Astrocyte (in vitro differentiated cells and primary cell): ENCODE measurements at regions not wholly inside any gene's neighbourhood (a gene's known extent, or its start where the extent isn't known, plus 50 kb on each side); places are given as distances from the start of the nearest gene placed in this dataset.

ENCODE experiments used
- DNase-seq: peaks from one replicate; pipeline ENCODE4 v3.0.0-alpha.2; 2010; ENCODE audit warnings: low read depth
- FAIRE-seq: peaks from 2 replicates; lab custom pipeline; 2011; peaks lifted over from hg19 to GRCh38; lab: Jason Lieb, UNC
- H2AFZ ChIP-seq: 2 replicates; pipeline ENCODE4 v1.6.0; 2012; ENCODE audit warnings: low read depth, low read length, inconsistent platforms
- H3K27ac ChIP-seq: 2 replicates; pipeline ENCODE4 v1.5.1; 2011; ENCODE audit warnings: low read depth, low read length, inconsistent platforms
- H3K27me3 ChIP-seq: 2 replicates; pipeline ENCODE4 v1.6.0; 2011; ENCODE audit warnings: low read length, inconsistent platforms; ENCODE audit not compliant: insufficient read depth
- H3K36me3 ChIP-seq: 2 replicates; pipeline ENCODE4 v1.5.1; 2011; ENCODE audit warnings: low read length, inconsistent platforms; ENCODE audit not compliant: insufficient read depth
- H3K4me1 ChIP-seq: 2 replicates; pipeline ENCODE4 v1.5.1; 2011; ENCODE audit warnings: low read length, inconsistent platforms; ENCODE audit not compliant: insufficient read depth
- H3K4me2 ChIP-seq: 2 replicates; pipeline ENCODE4 v1.6.0; 2012; ENCODE audit warnings: low read length, inconsistent platforms
- H3K4me3 ChIP-seq: 2 replicates; pipeline ENCODE4 v1.5.1; 2011; ENCODE audit warnings: low read depth, mild to moderate bottlenecking, low read length, inconsistent platforms; ENCODE audit not compliant: insufficient read depth
- H3K79me2 ChIP-seq: 2 replicates; pipeline ENCODE4 v1.6.0; 2012; ENCODE audit warnings: mild to moderate bottlenecking, low read length, inconsistent platforms; ENCODE audit not compliant: insufficient read depth
- H3K9ac ChIP-seq: 2 replicates; pipeline ENCODE4 v1.6.0; 2012; ENCODE audit warnings: mild to moderate bottlenecking, low read length, inconsistent platforms
- H3K9me3 ChIP-seq: 2 replicates; pipeline ENCODE4 v1.5.1; 2012; ENCODE audit warnings: low read depth, mild to moderate bottlenecking, low read length, inconsistent platforms; ENCODE audit not compliant: insufficient read depth
- H4K20me1 ChIP-seq: 2 replicates; pipeline ENCODE4 v1.6.0; 2012; ENCODE audit warnings: low read length, inconsistent platforms; ENCODE audit not compliant: insufficient read depth
- H3K27ac Mint-ChIP-seq: one replicate; pipeline ENCODE4 v1.8.0; 2021; ENCODE audit warnings: mild to moderate bottlenecking, mixed read lengths; ENCODE audit not compliant: unreplicated experiment
- H3K27me3 Mint-ChIP-seq: one replicate; pipeline ENCODE4 v1.8.0; 2021; ENCODE audit warnings: low read depth, mixed read lengths; ENCODE audit not compliant: unreplicated experiment
- H3K36me3 Mint-ChIP-seq: one replicate; pipeline ENCODE4 v1.8.0; 2021; ENCODE audit warnings: low read depth, mixed read lengths; ENCODE audit not compliant: unreplicated experiment
- H3K4me1 Mint-ChIP-seq: one replicate; pipeline ENCODE4 v1.8.0; 2021; ENCODE audit warnings: low read depth, mixed read lengths; ENCODE audit not compliant: unreplicated experiment
- H3K4me3 Mint-ChIP-seq: one replicate; pipeline ENCODE4 v1.8.0; 2021; ENCODE audit warnings: mild to moderate bottlenecking, moderate library complexity, mixed read lengths; ENCODE audit not compliant: unreplicated experiment
- H3K9me3 Mint-ChIP-seq: one replicate; pipeline ENCODE4 v1.8.0; 2021; ENCODE audit warnings: mild to moderate bottlenecking, mixed read lengths; ENCODE audit not compliant: unreplicated experiment
- EZH2 ChIP-seq: IDR thresholded peaks from 2 replicates; pipeline ENCODE4 v1.6.1; 2012; ENCODE audit warnings: mild to moderate bottlenecking, low read length, inconsistent platforms; ENCODE audit not compliant: insufficient read depth
- TF ChIP-seq, protein P1 (sequence below): IDR thresholded peaks from 2 replicates; pipeline ENCODE4 v1.5.1; 2011; ENCODE audit warnings: low read depth, mild to moderate bottlenecking, inconsistent platforms, low read length, moderate library complexity; ENCODE audit not compliant: insufficient read depth

DNA sequence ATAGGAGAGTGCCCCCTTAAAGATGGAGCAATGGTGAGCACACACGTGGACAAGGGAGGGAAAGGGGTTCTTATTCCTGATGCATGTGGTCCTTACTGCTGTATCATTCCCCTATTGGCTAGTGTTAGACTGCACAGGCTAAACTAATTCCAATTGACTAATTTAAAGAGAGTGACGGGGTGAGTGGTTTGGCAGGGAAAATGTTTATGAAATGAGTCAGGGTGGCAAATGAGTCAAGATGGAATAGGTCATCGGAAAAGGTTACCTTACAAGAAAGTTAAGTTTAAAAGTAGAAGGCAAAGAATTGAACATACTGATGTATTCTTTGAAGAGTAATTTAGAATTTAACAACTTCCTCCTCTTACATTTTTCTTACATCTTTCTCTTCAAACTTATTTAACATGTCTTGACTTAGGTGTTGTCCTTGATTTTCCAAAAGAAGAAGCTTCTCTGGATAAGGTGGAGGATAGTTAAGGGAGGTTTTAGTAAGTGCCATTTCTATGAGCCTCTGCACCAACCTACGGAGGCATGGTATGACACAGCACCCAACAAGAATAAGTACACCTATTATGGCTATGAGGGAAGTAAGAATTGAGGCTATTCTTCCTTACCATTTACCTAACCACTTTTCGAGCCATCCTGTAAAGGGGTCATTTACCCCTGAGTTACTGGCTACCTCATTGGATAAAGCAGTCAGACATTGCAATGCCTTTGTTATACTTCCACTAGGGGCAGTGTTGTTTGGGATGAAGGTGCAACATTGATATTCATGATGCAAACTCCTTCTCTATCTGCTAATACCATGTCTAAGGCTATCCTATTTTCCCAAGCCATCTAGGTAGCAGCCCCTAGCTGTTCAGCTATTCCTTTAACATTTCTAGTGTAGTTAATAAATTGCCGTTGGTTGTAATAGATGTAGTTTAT is 1345.8 kb upstream of the LRRTM1 start:
- Histone ChIP-seq H2AFZ (no peak overlapping the region), H3K27ac (no peak overlapping the region), H3K9ac (no peak overlapping the region), H3K9me3 (no peaks in the 10 kb centered on the region), H3K4me2 (no peak overlapping the region), H3K4me1 (no peaks in the 10 kb centered on the region), H4K20me1 (no peaks in the 10 kb centered on the region), H3K79me2 (no peaks in the 10 kb centered on the region), H3K27me3 (no peaks in the 10 kb centered on the region), H3K36me3 (no peaks in the 10 kb centered on the region), H3K4me3 (no peak overlapping the region)
- no peaks in the 10 kb centered on the region for H3K27me3 Mint-ChIP-seq
- H3K4me1 Mint-ChIP-seq = peaks cover 11% of the 10 kb centered on the region
- no peaks in the 10 kb centered on the region for H3K36me3 Mint-ChIP-seq
- H3K4me3 Mint-ChIP-seq = no peak overlapping the region
- peak overlapping the region; percentile 15 for H3K27ac Mint-ChIP-seq
- peaks cover 4% of the 10 kb centered on the region for H3K9me3 Mint-ChIP-seq
- DNase-seq = peak; percentile 24
- FAIRE-seq = no peak
- TF ChIP-seq EZH2 = no peak
- TF ChIP-seq, protein P1, sequence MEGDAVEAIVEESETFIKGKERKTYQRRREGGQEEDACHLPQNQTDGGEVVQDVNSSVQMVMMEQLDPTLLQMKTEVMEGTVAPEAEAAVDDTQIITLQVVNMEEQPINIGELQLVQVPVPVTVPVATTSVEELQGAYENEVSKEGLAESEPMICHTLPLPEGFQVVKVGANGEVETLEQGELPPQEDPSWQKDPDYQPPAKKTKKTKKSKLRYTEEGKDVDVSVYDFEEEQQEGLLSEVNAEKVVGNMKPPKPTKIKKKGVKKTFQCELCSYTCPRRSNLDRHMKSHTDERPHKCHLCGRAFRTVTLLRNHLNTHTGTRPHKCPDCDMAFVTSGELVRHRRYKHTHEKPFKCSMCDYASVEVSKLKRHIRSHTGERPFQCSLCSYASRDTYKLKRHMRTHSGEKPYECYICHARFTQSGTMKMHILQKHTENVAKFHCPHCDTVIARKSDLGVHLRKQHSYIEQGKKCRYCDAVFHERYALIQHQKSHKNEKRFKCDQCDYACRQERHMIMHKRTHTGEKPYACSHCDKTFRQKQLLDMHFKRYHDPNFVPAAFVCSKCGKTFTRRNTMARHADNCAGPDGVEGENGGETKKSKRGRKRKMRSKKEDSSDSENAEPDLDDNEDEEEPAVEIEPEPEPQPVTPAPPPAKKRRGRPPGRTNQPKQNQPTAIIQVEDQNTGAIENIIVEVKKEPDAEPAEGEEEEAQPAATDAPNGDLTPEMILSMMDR = no peak

- no peak overlapping the region for H3K4me2 ChIP-seq
Observed at GRCh38 chr2:81648806-81649205, 1344.3 kb upstream of the LRRTM1 start.

More at GRCh38 chr2:81648806-81649205, 1344.3 kb upstream of the LRRTM1 start:
- H3K4me1 Mint-ChIP-seq = peaks cover 11% of the 10 kb centered on the region
- no peak overlapping the region for H3K4me3 Mint-ChIP-seq
- Histone ChIP-seq H3K27me3 (no peaks in the 10 kb centered on the region), H3K4me1 (no peaks in the 10 kb centered on the region), H3K4me3 (no peak overlapping the region), H3K9ac (no peak overlapping the region), H3K79me2 (no peaks in the 10 kb centered on the region), H3K27ac (no peak overlapping the region), H3K9me3 (no peaks in the 10 kb centered on the region), H4K20me1 (no peaks in the 10 kb centered on the region), H2AFZ (no peak overlapping the region), H3K36me3 (no peaks in the 10 kb centered on the region)
- FAIRE-seq (no peak), DNase-seq (no peak)
- TF ChIP-seq EZH2 = no peak
- TF ChIP-seq, protein P1 = no peak
- no peaks in the 10 kb centered on the region for H3K9me3 Mint-ChIP-seq
- no peaks in the 10 kb centered on the region for H3K27me3 Mint-ChIP-seq
- H3K27ac Mint-ChIP-seq = no peak overlapping the region
- H3K36me3 Mint-ChIP-seq = no peaks in the 10 kb centered on the region
